NCI-H526 treated with DMSO at 0.1 percent for 48 hours (cell line): ENCODE measurements at regions not wholly inside any gene's neighbourhood (a gene's known extent, or its start where the extent isn't known, plus 50 kb on each side); places are given as distances from the start of the nearest gene placed in this dataset.

ENCODE experiments used
- DNase-seq: peaks from one replicate; lab custom pipeline; 2025; lab: John Stamatoyannopoulos, UW

- no peak for DNase-seq
These were observed 542.7 kb downstream of the SLC16A7 start for GRCh38 chr12:60138526-60138925.

GRCh38 chr12:60144395-60144794 lies 548.6 kb downstream of the SLC16A7 start:
- no peak for DNase-seq

- no peak for DNase-seq
These were observed 552.3 kb downstream of the SLC16A7 start for GRCh38 chr12:60148109-60148508.

- no peak for DNase-seq
These were observed 553.0 kb downstream of the SLC16A7 start for GRCh38 chr12:60148831-60149230.

GRCh38 chr12:60152756-60153155 lies 556.9 kb downstream of the SLC16A7 start:
- no peak for DNase-seq

- DNase-seq: no peak
These were observed 563.9 kb downstream of the SLC16A7 start for GRCh38 chr12:60159761-60160160.

GRCh38 chr12:60162988-60163720 lies 567.3 kb downstream of the SLC16A7 start:
- no peak for DNase-seq

- no peak for DNase-seq
These were observed 570.0 kb downstream of the SLC16A7 start for GRCh38 chr12:60165781-60166180.

GRCh38 chr12:60168441-60168840 lies 572.6 kb downstream of the SLC16A7 start:
- DNase-seq: peak; percentile 47

- no peak for DNase-seq
These were observed 574.1 kb downstream of the SLC16A7 start for GRCh38 chr12:60169904-60170303.

GRCh38 chr12:60172266-60173211 lies 576.7 kb downstream of the SLC16A7 start:
- no peak for DNase-seq

GRCh38 chr12:60173224-60174170 lies 577.7 kb downstream of the SLC16A7 start:
- no peak for DNase-seq

GRCh38 chr12:60174476-60174875 lies 578.6 kb downstream of the SLC16A7 start:
- DNase-seq: no peak

GRCh38 chr12:60174941-60175340 lies 579.1 kb downstream of the SLC16A7 start:
- no peak for DNase-seq

GRCh38 chr12:60176891-60177290 lies 581.1 kb downstream of the SLC16A7 start:
- peak; percentile 81 for DNase-seq

- no peak for DNase-seq
These were observed 584.5 kb downstream of the SLC16A7 start for GRCh38 chr12:60180298-60180697.

GRCh38 chr12:60182354-60182753 lies 586.5 kb downstream of the SLC16A7 start:
- DNase-seq: no peak

GRCh38 chr12:60184096-60184495 lies 588.3 kb downstream of the SLC16A7 start:
- DNase-seq: no peak

GRCh38 chr12:60185060-60185459 lies 589.2 kb downstream of the SLC16A7 start:
- no peak for DNase-seq

- DNase-seq: no peak
These were observed 595.4 kb downstream of the SLC16A7 start for GRCh38 chr12:60191271-60191670.

GRCh38 chr12:60191676-60192359 lies 596.0 kb downstream of the SLC16A7 start:
- DNase-seq: no peak
